Ascending aorta (tissue), 2 donors: ENCODE measurements at regions not wholly inside any gene's neighbourhood (a gene's known extent, or its start where the extent isn't known, plus 50 kb on each side); places are given as distances from the start of the nearest gene placed in this dataset.

Experiments
- DNase-seq, 2 donors: peaks; one replicate each; pipeline ENCODE4 v3.0.0-alpha.2; 2019; ENCODE audit warnings: low spot score in 2 of 2
- H3K27ac ChIP-seq, 2 donors: fragments of 200-600 bp; sonication (generic); one replicate each; pipeline ENCODE4 v1.5.1; 2016 to 2017; ENCODE audit warnings: mild to moderate bottlenecking in 1 of 2
- H3K27me3 ChIP-seq: fragments of 200-600 bp; sonication (generic); one replicate; pipeline ENCODE4 v1.5.1; 2017
- H3K36me3 ChIP-seq, 2 donors: fragments of 200-600 bp; sonication (generic); one replicate each; pipeline ENCODE4 v1.5.1; 2016
- H3K4me1 ChIP-seq, 2 donors: fragments of 200-600 bp; sonication (generic); one replicate each; pipeline ENCODE4 v1.5.1; 2016 to 2017; ENCODE audit warnings: mild to moderate bottlenecking in 1 of 2
- H3K4me3 ChIP-seq, 2 donors: fragments of 200-600 bp; sonication (generic); one replicate each; pipeline ENCODE4 v1.5.1; 2016 to 2017; ENCODE audit warnings: mild to moderate bottlenecking in 1 of 2
- H3K9me3 ChIP-seq, 2 donors: fragments of 200-600 bp; sonication (generic); one replicate each; pipeline ENCODE4 v1.5.1; 2016
- intact Hi-C: fragments of 100-400 bp; cut with DNase I; formaldehyde crosslinking; loops from one replicate; pipeline ENCODE4 v1.15.1; 2023
- TF ChIP-seq, protein P1 (sequence below), 3 experiments: fragments of 200-600 bp in 2 of 3; fragments of 450-650 bp in 1 of 3; sonication (generic) in 2 of 3; IDR thresholded peaks; one replicate each; pipeline ENCODE4 v1.5.1; 2016 to 2019; ENCODE audit warnings: antibody characterized with exemption in 3 of 3, mild to moderate bottlenecking in 1 of 3, moderate library complexity in 1 of 3

DNA sequence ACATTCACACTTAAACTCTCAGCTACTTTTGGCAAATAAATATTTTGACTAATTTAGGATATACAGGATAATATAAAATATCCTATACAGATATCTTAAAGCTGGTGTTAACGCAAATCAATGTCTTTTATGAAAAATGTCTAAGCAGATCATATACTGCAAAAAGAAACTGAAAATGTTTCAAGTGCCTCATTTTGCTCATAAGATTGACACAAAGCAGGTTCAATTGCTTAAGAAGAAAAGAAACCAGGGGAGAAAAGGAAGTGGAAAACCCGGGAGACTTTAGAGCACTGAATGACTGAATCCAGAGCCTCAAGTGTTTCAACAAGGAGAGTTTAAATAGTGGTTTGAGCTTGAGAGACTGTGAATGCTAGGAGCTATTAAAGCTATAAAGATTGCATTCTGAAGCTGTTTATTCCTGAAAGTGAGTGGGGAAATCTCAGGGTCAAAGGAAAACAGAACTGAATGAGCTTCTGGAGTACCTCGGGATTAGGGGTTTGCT, 1943.0 kb downstream of the MRPL39 start:
- Histone ChIP-seq H3K9me3 (no peaks in the 10 kb centered on the region), H3K27ac (no peak overlapping the region), H3K27me3 (no peaks in the 10 kb centered on the region), H3K36me3 (no peaks in the 10 kb centered on the region), H3K4me1 (no peaks in the 10 kb centered on the region), H3K4me3 (no peak overlapping the region)
- intact Hi-C loops = no loop called here
- no peak for DNase-seq
- TF ChIP-seq, protein P1, sequence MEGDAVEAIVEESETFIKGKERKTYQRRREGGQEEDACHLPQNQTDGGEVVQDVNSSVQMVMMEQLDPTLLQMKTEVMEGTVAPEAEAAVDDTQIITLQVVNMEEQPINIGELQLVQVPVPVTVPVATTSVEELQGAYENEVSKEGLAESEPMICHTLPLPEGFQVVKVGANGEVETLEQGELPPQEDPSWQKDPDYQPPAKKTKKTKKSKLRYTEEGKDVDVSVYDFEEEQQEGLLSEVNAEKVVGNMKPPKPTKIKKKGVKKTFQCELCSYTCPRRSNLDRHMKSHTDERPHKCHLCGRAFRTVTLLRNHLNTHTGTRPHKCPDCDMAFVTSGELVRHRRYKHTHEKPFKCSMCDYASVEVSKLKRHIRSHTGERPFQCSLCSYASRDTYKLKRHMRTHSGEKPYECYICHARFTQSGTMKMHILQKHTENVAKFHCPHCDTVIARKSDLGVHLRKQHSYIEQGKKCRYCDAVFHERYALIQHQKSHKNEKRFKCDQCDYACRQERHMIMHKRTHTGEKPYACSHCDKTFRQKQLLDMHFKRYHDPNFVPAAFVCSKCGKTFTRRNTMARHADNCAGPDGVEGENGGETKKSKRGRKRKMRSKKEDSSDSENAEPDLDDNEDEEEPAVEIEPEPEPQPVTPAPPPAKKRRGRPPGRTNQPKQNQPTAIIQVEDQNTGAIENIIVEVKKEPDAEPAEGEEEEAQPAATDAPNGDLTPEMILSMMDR (IDR thresholded peaks at IDR 0.05) = no peak

DNA sequence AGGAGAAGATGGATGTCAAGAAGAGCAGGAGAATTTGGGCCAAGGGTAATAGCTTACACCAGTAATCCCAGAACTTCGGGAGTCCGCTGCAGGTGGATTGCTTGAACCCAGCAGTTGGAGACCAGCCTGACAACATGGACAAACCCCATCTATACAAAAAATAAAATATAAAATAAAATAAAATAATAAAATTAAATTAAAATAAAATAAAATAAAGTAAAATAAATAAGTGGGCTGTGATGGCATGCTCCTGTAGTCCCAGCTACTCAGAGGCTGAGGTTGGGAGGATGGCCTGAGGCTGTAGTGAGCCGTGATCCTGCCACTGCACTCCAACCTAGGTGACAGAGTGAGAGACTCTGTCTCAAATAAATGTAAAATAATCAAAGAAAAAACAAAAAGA, 1946.7 kb downstream of the MRPL39 start:
- no peak for DNase-seq
- Histone ChIP-seq H3K27me3 (no peaks in the 10 kb centered on the region), H3K9me3 (no peaks in the 10 kb centered on the region), H3K4me1 (no peaks in the 10 kb centered on the region), H3K36me3 (no peaks in the 10 kb centered on the region), H3K27ac (no peak overlapping the region), H3K4me3 (no peak overlapping the region)
- TF ChIP-seq, protein P1 (IDR thresholded peaks at IDR 0.05) = no peak
- intact Hi-C loops = no loop called here

DNA sequence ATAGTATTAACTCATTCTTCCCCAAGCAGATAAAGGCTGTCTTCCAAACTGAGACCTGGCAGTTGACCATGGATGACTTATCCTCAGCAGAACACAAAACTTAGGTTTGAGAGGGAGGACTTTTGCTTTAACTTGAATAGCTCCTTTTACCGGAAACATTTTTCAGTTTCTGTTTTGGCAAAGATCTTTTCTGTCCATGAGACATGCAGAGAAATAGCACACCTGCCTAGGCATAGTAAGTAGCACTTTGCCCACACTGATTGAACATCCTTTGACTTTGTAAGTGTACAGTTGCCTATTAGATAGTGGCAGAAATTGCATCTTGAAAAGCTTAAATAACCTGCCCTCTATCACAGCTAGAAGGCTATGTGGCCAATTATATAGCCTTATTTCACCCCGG, 1962.5 kb downstream of the MRPL39 start:
- H3K27me3 ChIP-seq = no peaks in the 10 kb centered on the region
- intact Hi-C loops = no loop called here
- TF ChIP-seq, protein P1 (IDR thresholded peaks at IDR 0.05) = no peak
- no peak overlapping the region for H3K4me3 ChIP-seq
- H3K27ac ChIP-seq = no peak overlapping the region
- no peak for DNase-seq
- H3K9me3 ChIP-seq = no peaks in the 10 kb centered on the region
- no peaks in the 10 kb centered on the region for H3K4me1 ChIP-seq
- no peaks in the 10 kb centered on the region for H3K36me3 ChIP-seq

DNA sequence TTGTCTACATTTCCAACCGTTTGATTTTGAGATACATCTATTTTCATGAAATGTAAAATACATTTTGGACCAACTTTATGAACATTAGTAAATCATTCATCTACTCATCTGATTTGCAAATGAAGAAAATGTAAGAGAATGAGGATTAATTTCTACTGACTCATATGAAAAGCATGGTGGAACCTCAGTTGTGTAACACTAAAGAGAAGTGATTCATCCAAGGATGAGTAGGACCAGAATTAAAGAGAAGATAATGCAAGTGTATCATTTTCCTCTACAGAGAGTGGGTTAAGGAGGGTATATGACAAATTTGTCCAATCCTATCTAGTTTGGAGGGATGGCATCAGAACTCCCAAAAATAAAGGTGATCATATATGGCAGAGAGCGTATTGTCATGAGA, 1967.6 kb downstream of the MRPL39 start:
- Histone ChIP-seq H3K27me3 (no peaks in the 10 kb centered on the region), H3K9me3 (no peaks in the 10 kb centered on the region), H3K27ac (no peak overlapping the region), H3K4me3 (no peak overlapping the region), H3K36me3 (no peaks in the 10 kb centered on the region), H3K4me1 (no peaks in the 10 kb centered on the region)
- DNase-seq = no peak
- TF ChIP-seq, protein P1 (IDR thresholded peaks at IDR 0.05) = no peak
- intact Hi-C loops = no loop called here

DNA sequence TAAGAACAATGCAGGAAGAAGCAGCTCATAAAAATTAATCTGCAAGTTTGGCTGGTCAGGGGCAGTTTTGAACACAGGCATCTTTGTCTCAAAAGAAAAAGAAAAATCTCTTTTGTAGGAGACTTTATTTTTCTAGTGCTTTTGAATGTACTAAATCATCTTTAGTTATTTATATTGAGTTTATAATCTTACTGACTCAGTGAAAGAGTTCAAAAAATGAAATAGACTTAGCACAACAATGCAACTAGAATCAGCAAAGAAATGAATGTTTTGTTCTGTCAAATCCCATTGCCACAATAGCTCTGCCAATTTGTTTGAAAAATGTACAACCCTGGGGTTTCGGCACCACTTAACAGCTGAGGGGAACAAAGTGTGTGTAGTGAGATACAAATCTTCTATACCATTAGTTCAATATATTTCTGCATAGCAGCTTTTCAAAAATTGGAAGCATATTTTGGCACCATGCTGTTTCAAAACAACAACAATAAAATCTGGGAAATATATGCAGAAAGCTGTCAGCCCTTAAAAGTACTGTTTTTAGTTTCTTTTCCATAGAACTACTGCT, 1969.1 kb downstream of the MRPL39 start:
- Histone ChIP-seq H3K36me3 (no peaks in the 10 kb centered on the region), H3K27me3 (no peaks in the 10 kb centered on the region), H3K4me3 (no peak overlapping the region), H3K27ac (no peak overlapping the region), H3K4me1 (no peaks in the 10 kb centered on the region), H3K9me3 (no peaks in the 10 kb centered on the region)
- TF ChIP-seq, protein P1 (IDR thresholded peaks at IDR 0.05) = no peak
- DNase-seq = no peak
- intact Hi-C loops = no loop called here

GRCh38 chr21:23633447-23633940, 1973.8 kb downstream of the MRPL39 start:
- intact Hi-C loops = no loop called here
- TF ChIP-seq, protein P1 (IDR thresholded peaks at IDR 0.05) = no peak
- DNase-seq = no peak

More at GRCh38 chr21:23633447-23633940, 1973.8 kb downstream of the MRPL39 start:
- Histone ChIP-seq H3K4me3 (no peak overlapping the region), H3K9me3 (no peaks in the 10 kb centered on the region), H3K4me1 (no peaks in the 10 kb centered on the region), H3K27me3 (no peaks in the 10 kb centered on the region), H3K36me3 (no peaks in the 10 kb centered on the region), H3K27ac (no peak overlapping the region)
